ENCODE measurements at regions not wholly inside any gene's neighbourhood (a gene's known extent, or its start where the extent isn't known, plus 50 kb on each side); places are given as distances from the start of the nearest gene placed in this dataset.

DNA sequence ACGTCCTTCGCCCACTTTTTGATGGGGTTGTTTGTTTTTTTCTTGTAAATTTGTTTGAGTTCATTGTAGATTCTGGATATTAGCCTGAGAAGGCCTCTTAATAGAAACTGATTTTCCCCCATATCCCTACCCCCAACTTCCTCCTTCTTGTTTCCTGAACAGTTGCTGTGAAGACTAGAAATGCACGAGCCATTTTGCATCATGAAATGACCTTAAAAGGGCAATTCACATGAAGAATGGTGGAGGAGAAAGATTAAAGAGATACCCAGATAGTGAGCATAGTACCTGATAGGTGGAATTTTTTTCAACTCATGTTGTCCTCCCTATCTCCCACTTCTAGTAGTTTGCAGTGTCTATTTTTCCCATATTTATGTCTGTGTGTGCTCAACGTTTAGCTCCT lies 55.2 kb upstream of the KCNH8 start:
- no peak for DNase-seq (ENCODE audit: low read depth)

- no peak for DNase-seq (ENCODE audit: low read depth)
Observed at GRCh38 chr3:19077388-19077787, 70.9 kb upstream of the KCNH8 start.

DNA sequence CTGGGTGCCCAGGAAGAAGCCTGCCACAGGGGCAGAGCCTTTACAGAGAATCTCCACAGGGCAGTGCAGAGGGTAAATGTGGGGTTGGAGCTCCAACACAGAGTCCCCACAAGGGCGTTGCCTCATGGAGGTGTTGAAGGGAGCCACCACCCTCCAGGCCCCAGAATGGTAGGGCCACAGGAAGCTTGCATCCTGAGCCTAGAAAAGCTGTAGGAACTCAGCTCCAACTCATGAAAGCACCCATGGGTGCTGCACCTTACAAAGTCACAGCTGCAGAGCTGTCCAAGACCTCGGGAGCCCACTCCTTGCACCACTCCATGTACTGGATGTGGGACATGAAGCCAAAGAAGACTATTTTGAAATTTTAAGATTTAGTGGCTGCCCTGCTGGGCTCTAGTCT lies 73.3 kb upstream of the KCNH8 start:
- DNase-seq (ENCODE audit: low read depth): no peak

DNA sequence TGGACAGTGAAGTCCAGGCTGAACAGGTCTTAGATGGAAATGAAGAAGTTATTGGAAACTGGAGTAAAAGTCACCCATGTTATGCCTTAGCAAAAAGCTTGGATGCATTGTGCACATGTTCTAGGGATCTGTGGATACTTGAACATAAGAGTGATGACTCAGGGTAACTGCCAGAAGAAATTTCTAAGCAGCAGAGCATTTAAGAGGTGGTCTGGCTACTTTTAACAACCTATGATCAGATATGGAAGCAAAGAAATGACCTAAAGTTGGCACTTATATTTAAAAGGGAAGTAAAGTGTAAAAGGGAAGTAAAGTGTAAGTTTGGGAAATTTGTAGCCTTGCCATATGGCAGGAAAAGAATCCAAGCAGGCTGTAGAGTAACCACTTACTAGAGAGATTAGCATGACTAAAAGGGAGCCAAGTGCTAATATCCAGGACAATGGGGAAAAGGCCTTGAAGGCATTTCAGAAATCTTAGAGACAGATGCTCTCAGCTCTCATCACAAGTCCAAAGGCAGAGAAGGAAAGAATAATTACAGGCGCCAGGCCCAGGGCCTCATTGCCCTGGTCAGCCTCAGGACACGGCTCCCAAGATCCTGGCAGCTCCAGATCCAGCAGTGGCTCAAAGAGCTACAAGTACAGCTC lies 73.9 kb upstream of the KCNH8 start:
- no peak for DNase-seq (ENCODE audit: low read depth)

GRCh38 chr3:19073341-19074105 lies 74.8 kb upstream of the KCNH8 start:
- DNase-seq (ENCODE audit: low read depth): no peak

DNA sequence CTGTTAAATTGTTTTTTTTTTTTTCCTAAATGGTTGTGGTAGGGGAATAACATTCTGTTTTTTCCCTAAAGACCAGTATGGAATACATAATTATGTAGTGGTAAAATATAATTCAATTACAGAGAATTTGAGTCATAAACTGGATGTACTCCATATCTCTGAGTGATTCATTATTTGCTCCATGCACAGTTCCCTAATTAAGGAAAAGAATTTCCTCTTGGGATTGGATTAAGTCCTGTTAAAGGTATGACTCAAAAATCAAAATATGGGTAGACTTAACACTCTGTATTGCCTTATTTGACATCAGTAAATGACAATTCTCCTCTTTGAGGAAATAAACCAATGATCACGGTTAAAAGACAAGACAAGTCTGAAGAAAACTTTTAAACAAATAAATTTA lies 78.0 kb upstream of the KCNH8 start:
- no peak for DNase-seq (ENCODE audit: low read depth)

GRCh38 chr3:19065027-19065426 lies 83.3 kb upstream of the KCNH8 start:
- DNase-seq (ENCODE audit: low read depth): no peak

- no peak for DNase-seq (ENCODE audit: low read depth)
Observed at GRCh38 chr3:19063936-19064335, 84.4 kb upstream of the KCNH8 start.

GRCh38 chr3:19060404-19060803 lies 87.9 kb upstream of the KCNH8 start:
- DNase-seq (ENCODE audit: low read depth): no peak

- no peak for DNase-seq (ENCODE audit: low read depth)
Observed at GRCh38 chr3:19052874-19053273, 95.4 kb upstream of the KCNH8 start.

DNA sequence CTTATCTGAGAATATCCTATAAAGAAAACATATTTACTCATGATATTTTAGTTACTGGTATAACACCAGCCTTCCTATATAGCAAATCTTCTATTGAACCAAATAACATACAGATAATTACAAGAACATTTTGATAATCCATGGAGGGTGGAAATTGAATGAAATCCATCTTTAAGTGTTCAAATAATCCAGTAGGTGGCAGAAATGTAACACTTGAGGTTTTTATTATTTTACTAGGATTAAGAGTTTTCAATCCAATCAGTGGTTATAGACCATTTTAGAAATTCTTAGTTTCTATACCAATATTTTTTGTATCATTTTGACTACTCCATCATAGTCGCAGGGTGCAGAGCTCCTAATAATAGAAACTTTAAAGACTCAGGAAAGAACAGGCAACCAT lies 101.9 kb upstream of the KCNH8 start:
- DNase-seq (ENCODE audit: low read depth): no peak

GRCh38 chr3:19030522-19030839 lies 117.8 kb upstream of the KCNH8 start:
- DNase-seq (ENCODE audit: low read depth): no peak

DNA sequence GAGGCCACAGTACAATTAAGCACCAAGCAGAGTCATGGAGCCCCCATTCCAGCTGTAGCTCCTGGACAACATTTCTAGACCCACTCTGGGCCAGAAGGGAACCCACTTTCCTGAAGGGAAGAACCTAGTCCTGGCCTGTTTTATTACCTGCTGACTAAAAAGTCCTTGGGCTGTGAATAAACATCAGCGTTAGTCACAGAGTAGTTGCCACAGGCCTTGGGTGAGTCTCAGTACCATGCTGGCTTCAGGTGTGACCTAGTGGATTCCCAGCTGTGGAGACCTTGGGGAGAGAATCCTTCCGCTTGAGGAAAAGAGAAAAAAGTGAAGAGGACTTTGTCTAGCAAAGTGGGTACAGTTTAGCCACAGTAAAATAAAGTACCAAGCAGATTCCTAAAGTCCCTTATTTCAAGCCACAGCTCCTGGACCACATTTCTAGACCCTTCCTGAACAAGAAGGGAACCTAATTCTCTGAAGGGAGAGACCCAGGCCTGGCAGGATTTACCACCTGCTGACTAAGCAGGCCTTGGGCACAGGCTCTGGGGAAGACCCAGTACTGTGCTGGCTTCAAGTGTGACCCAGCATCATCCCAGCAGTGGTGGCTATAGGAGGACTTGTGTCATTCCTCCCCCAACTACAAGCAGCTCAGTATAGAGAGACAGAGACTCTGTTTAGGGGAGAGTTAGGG lies 118.3 kb upstream of the KCNH8 start:
- no peak for DNase-seq (ENCODE audit: low read depth)

DNA sequence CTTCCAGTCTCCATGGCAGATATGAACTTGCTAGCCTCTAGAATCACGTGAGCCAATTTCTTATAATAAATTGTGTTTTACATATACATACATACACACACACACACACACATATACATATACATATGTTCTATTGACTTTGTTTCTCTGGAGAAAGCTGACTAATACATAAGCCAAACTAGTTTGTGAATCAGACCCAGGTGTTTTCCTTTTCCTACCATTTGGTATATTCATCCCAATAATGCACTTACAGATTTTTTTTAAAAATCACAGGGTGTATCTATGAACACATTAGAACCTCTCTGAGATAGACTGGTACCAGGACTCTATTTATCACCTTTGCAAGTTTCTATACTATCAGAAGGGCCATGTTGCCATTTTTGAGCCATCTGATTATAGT lies 122.9 kb upstream of the KCNH8 start:
- DNase-seq (ENCODE audit: low read depth): no peak

DNA sequence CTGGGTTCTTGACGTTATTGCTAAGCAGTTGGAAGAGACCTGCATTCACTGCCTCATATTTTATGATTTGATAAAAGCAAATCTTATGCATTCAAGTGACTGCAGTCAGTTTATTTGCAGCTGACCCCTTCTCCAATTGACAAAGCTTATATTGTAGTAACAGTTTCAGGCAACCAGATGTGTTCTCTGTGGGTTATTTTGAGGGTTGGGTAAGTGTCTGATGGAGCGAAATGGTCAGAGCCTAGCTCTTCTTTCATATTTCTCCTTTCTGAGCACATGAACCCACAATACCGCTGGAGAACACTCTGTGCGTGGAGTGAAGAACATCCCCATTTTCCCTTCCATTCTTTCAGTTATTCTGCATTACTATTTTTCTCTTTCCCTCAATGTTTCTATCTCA lies 125.8 kb upstream of the KCNH8 start:
- no peak for DNase-seq (ENCODE audit: low read depth)

DNA sequence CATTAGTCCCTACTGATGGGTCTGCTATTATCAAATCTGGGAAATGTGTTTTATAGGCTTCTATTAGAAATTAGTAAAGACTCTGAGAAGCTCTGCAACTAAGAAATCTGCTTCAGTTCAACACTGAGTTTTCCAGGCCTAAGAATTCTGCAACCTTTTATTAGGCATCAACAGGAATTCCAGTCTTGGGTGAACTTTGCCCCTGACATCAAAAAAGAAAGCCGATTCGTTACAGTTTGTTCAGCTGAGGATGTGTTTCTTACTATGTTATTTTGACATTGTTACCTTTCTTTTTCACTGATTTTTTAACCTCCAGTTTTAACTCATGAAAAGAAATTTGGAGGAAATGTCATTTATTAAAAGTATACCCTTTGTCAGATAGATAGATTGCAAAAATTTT lies 131.5 kb upstream of the KCNH8 start:
- no peak for DNase-seq (ENCODE audit: low read depth)

DNA sequence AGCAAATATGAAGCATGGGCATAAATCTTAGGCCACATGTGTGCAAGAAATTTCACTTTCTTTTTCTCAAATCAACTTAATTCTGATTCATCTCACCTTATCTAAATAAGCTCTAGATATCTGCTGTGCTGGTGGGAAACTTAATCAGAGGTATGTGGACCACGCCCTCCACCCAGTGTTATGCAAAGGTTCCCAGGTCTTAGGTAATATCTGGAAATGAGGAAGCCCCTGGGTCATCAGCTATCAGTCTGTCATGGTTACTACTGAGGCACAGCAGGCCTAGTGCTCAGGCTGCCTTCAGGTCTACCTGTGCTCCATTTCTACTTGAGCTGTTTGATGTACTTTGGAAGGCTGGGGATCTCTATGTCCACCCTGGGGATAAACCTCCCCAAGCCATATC lies 134.4 kb upstream of the KCNH8 start:
- no peak for DNase-seq (ENCODE audit: low read depth)

GRCh38 chr3:19012846-19013245 lies 135.5 kb upstream of the KCNH8 start:
- no peak for DNase-seq (ENCODE audit: low read depth)

- no peak for DNase-seq (ENCODE audit: low read depth)
Observed at GRCh38 chr3:19002606-19003005, 145.7 kb upstream of the KCNH8 start.

GRCh38 chr3:18998069-18998468 lies 150.2 kb upstream of the KCNH8 start:
- no peak for DNase-seq (ENCODE audit: low read depth)

- DNase-seq (ENCODE audit: low read depth): no peak
Observed at GRCh38 chr3:18992709-18993108, 155.6 kb upstream of the KCNH8 start.

DNA sequence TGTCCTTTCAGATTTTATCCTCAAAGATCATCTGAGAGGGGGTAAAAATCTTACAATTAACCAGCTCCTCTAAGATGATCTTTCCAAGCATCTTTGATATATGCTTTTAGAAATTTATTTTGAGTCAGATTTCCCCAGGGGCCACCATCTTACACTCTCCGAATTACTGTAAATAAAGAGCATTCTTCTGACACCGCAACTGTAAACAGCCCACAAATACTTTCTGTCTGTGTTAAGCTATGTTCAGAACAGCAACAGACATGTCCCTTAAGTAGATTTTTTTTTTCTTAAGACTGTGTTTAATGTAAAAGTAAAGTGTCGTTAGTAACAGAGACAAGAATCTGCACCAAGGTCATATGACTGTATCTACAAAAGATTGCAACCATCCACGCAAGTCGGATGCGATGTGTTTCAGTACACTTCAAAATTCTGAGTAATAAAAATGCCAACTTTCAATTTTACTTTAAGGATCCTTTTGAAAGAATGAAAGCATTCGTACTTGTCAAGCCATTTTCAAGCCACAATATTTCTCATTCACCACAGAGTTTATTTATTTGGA lies 159.0 kb upstream of the KCNH8 start:
- DNase-seq (ENCODE audit: low read depth): no peak

- no peak for DNase-seq (ENCODE audit: low read depth)
Observed at GRCh38 chr3:18988614-18989229, 159.6 kb upstream of the KCNH8 start.
